CD4-positive, CD25-positive, alpha-beta regulatory T cell (primary cell): ENCODE measurements at regions not wholly inside any gene's neighbourhood (a gene's known extent, or its start where the extent isn't known, plus 50 kb on each side); places are given as distances from the start of the nearest gene placed in this dataset.

ENCODE experiments used
- ATAC-seq, 2 donors: fragments of 150-1000 bp; cut with Tn5 transposase; one replicate each; pipeline ENCODE4 v1.10.0; 2021; ENCODE audit warnings: low read depth in 2 of 2, moderate number of reproducible peaks in 2 of 2, moderate library complexity in 1 of 2
- DNase-seq, 3 donors: peaks; one replicate each; pipeline versions ENCODE4 v3.0.0 to v3.0.0-alpha.2; 2012 to 2022; ENCODE audit warnings: mixed read lengths in 1 of 3
- H3K27ac ChIP-seq: one replicate; pipeline ENCODE4 v1.7.0; 2013; ENCODE audit warnings: mild to moderate bottlenecking, low read length; ENCODE audit not compliant: insufficient read depth, poor library complexity, severe bottlenecking
- H3K27me3 ChIP-seq: one replicate; pipeline ENCODE4 v1.7.0; 2013; ENCODE audit warnings: low read length; ENCODE audit not compliant: control insufficient read depth, insufficient read depth
- H3K36me3 ChIP-seq: one replicate; pipeline ENCODE4 v1.7.0; 2013; ENCODE audit warnings: mild to moderate bottlenecking, low read length, moderate library complexity; ENCODE audit not compliant: control insufficient read depth, insufficient read depth
- H3K4me1 ChIP-seq: 2 replicates; pipeline ENCODE4 v1.7.0; 2013; ENCODE audit warnings: mild to moderate bottlenecking, low read length; ENCODE audit not compliant: insufficient read depth, control insufficient read depth, poor library complexity, severe bottlenecking
- H3K4me3 ChIP-seq: one replicate; pipeline ENCODE4 v1.7.0; 2013; ENCODE audit warnings: low read depth, mild to moderate bottlenecking, low read length, moderate library complexity
- H3K9me3 ChIP-seq, 2 experiments: 1 replicate in 1 of 2; 2 replicates in 1 of 2; pipeline ENCODE4 v1.7.0; 2013; ENCODE audit warnings: low read length in 2 of 2, mild to moderate bottlenecking in 1 of 2, moderate library complexity in 1 of 2; ENCODE audit not compliant: control insufficient read depth in 2 of 2
- H3K27ac Mint-ChIP-seq, 3 donors: one replicate each; pipeline ENCODE4 v1.8.0; 2020 to 2022; ENCODE audit warnings: mild to moderate bottlenecking in 3 of 3, mixed read lengths in 3 of 3, moderate library complexity in 2 of 3
- H3K27me3 Mint-ChIP-seq: one replicate; pipeline ENCODE4 v1.8.0; 2022; ENCODE audit warnings: mild to moderate bottlenecking, mixed read lengths
- H3K36me3 Mint-ChIP-seq: one replicate; pipeline ENCODE4 v1.8.0; 2020; ENCODE audit warnings: mixed read lengths
- H3K4me1 Mint-ChIP-seq, 4 donors: one replicate each; pipeline ENCODE4 v1.8.0; 2020 to 2022; ENCODE audit warnings: mixed read lengths in 4 of 4, mild to moderate bottlenecking in 1 of 4
- H3K4me3 Mint-ChIP-seq, 4 donors: one replicate each; pipeline ENCODE4 v1.8.0; 2020 to 2022; ENCODE audit warnings: mild to moderate bottlenecking in 4 of 4, mixed read lengths in 4 of 4, moderate library complexity in 3 of 4
- H3K9me3 Mint-ChIP-seq, 7 donors: one replicate each; pipeline ENCODE4 v1.8.0; 2020 to 2022; ENCODE audit warnings: mixed read lengths in 7 of 7, mild to moderate bottlenecking in 3 of 7, moderate library complexity in 2 of 7

DNA sequence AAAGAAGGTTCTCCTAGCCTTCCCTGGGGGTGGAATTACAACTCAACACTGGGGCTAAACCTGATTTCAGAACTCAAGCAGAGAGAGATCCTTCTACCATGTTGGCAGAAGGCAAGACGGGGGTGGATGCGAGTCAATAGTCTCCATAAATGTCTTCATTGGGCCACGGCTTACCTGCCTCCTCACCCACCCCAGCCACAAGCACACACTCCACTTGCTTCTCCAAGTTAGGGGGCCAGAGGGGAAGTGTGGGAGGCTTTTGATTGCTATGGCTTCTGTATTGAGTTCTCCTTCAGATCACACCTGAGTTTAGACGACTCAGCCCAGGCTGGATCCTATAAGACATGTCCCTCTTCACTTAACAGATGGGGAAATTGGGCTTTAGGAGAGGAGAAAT is 178.9 kb downstream of the UACA start:
- Histone ChIP-seq H3K9me3 (no peaks in the 10 kb centered on the region), H3K4me3 (no peak overlapping the region), H3K36me3 (no peaks in the 10 kb centered on the region), H3K4me1 (no peaks in the 10 kb centered on the region), H3K27ac (no peak overlapping the region), H3K27me3 (no peaks in the 10 kb centered on the region)
- no peak overlapping the region for H3K27ac Mint-ChIP-seq
- H3K4me1 Mint-ChIP-seq: peaks cover 0 to 24% (median 0%) of the 10 kb centered on the region in 4 donors
- DNase-seq (no peak), ATAC-seq (no peak)
- H3K9me3 Mint-ChIP-seq: peaks cover 0 to 3% (median 0%) of the 10 kb centered on the region in 7 donors
- H3K27me3 Mint-ChIP-seq: peaks cover 28% of the 10 kb centered on the region
- H3K36me3 Mint-ChIP-seq: no peaks in the 10 kb centered on the region
- peak overlapping the region in 1 of 4 donors; percentile 40 for H3K4me3 Mint-ChIP-seq

DNA sequence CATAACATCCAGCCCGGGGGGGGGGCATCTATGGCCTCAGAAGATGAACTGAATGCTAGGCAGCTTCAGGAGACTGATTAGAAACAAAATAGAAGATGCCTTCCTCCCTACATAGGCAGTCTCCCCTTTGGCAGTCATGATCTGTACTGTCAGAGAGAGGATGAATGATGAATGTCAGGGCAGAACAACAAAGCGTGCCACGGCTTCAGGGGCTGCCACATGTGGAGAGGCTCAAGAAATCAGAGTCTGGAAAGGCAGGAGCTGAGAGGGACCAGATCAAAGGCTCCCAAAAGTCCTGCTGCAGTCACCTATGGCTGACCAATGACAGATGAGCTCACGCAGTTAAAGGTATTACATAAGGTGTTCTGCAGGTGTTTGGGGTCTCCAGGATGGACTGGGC is 180.4 kb downstream of the UACA start:
- H3K36me3 ChIP-seq: no peaks in the 10 kb centered on the region
- Mint-ChIP-seq H3K36me3 (no peaks in the 10 kb centered on the region), H3K9me3 (peaks cover 0 to 2% (median 0%) of the 10 kb centered on the region in 7 donors), H3K27me3 (peaks cover 19% of the 10 kb centered on the region), H3K4me1 (peaks cover 0 to 24% (median 0%) of the 10 kb centered on the region in 4 donors), H3K4me3 (no peak overlapping the region), H3K27ac (no peak overlapping the region)
- no peak overlapping the region for H3K27ac ChIP-seq
- ATAC-seq (no peak), DNase-seq (no peak)
- H3K9me3 ChIP-seq: no peaks in the 10 kb centered on the region
- no peaks in the 10 kb centered on the region for H3K27me3 ChIP-seq
- H3K4me3 ChIP-seq: no peak overlapping the region
- H3K4me1 ChIP-seq: no peaks in the 10 kb centered on the region

DNA sequence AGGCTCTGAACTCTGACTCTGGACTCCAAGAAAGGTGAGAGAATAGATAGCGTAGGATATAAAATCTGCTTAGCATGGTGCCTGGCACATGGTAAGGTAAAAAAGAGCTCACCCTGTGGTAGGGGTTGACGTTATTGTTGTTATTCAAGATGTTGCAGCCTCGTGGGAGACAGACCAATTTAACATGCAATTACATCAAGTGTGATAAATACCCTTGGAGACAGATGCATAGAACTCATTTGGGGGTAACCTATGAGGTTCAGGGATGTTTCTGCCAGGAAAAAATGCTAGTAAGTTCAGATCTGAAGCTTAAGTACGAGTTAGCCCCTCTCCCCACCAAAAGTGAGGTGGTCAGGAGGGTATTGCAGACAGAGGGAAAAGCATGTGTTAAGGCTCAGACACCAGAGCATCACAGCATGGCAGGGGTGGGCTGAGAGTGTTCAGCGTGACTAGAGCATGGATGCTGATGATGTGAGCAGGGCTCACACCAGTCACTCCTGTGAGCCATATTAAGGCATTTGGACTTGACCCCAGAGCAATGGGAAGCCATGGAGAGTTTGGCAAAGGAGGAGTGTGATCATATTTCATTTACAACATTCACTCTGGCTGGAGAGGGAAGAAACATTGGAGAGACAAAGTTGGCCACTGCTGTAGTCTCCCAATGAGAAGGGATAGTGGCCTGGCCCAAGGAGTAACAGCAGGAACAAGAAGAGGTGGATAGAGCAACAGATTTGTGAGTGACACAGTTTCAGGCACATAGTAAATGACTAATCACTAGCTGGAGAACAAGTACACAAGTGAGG is 181.0 kb downstream of the UACA start:
- no peak overlapping the region for H3K27ac ChIP-seq
- Mint-ChIP-seq H3K36me3 (no peaks in the 10 kb centered on the region), H3K27me3 (peaks cover 15% of the 10 kb centered on the region), H3K9me3 (no peaks in the 10 kb centered on the region), H3K4me3 (no peak overlapping the region), H3K27ac (no peak overlapping the region), H3K4me1 (peaks cover 0 to 21% (median 0%) of the 10 kb centered on the region in 4 donors)
- no peaks in the 10 kb centered on the region for H3K36me3 ChIP-seq
- H3K27me3 ChIP-seq: no peaks in the 10 kb centered on the region
- H3K4me3 ChIP-seq: no peak overlapping the region
- H3K4me1 ChIP-seq: no peaks in the 10 kb centered on the region
- H3K9me3 ChIP-seq: no peaks in the 10 kb centered on the region
- no peak for DNase-seq
- no peak for ATAC-seq

DNA sequence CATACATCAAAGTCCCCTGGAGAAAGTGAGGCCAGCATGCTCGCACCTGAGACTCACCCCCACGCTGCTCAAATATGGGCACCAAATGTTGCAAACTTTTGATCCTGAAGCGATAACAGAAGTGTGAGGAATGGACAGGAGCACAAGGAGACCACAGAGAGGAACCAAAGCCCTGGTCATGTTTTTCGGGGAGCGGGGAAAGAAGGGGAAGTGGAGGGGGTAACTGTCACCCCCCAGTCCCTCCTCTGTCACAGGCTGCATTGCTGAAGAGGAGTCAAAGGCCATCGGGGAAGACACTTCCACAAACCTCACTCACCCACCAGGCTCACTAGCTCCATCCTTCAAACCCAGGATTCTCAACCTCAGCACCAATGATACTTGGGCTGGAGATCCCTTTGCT is 182.4 kb downstream of the UACA start:
- Histone ChIP-seq H3K4me1 (no peaks in the 10 kb centered on the region), H3K9me3 (no peaks in the 10 kb centered on the region), H3K27ac (no peak overlapping the region), H3K4me3 (no peak overlapping the region), H3K36me3 (no peaks in the 10 kb centered on the region), H3K27me3 (no peaks in the 10 kb centered on the region)
- Mint-ChIP-seq H3K9me3 (no peaks in the 10 kb centered on the region), H3K27ac (no peak overlapping the region), H3K4me3 (no peak overlapping the region), H3K4me1 (peaks cover 0 to 14% (median 0%) of the 10 kb centered on the region in 4 donors), H3K36me3 (no peaks in the 10 kb centered on the region), H3K27me3 (peaks cover 15% of the 10 kb centered on the region)
- no peak for DNase-seq
- no peak for ATAC-seq

DNA sequence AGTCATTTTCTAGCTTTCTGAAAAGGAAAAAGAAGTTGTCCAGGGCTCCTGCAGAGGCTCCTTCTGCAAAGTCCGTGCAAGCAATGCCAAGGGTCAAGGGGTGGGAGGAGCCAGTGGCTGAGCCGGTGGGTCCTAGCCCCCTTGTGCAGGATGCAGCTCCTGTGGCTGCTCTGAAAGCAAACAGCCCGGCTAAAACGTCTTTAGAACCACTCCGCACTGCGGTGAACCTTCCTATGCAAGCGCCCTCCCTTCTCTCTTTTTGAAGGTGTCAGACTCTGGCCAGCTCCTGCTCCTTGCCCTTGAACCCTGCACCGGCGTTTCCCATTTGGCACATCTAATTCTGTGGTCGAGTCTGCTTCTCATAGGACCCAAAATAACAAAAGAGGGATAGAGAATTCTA is 183.1 kb downstream of the UACA start:
- Mint-ChIP-seq H3K27me3 (peaks cover 10% of the 10 kb centered on the region), H3K4me1 (peaks cover 0 to 9% (median 0%) of the 10 kb centered on the region in 4 donors), H3K4me3 (no peak overlapping the region), H3K9me3 (peaks cover 0 to 2% (median 0%) of the 10 kb centered on the region in 7 donors), H3K36me3 (no peaks in the 10 kb centered on the region), H3K27ac (no peak overlapping the region)
- Histone ChIP-seq H3K4me1 (no peaks in the 10 kb centered on the region), H3K9me3 (no peaks in the 10 kb centered on the region), H3K4me3 (no peak overlapping the region), H3K27me3 (no peaks in the 10 kb centered on the region), H3K36me3 (no peaks in the 10 kb centered on the region), H3K27ac (no peak overlapping the region)
- no peak for DNase-seq
- no peak for ATAC-seq

DNA sequence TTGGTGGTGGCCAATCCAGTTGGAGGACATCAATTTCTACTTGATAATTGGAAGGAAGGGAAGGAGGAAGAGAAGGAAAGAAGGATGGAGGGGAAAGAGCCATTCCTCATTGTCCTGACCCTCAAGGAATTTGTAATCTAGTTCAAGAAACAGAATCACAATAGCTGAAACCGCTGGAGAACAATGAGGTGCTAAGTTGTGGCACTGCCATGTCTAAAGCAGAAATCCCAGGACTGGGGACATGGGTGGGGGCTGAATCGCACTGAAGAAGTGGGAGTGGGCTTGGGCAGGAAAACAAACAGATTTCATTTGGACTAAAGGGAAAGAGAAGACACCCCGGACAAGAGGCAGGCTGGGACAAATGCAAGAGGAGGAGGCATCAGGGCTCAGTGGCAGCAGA is 183.6 kb downstream of the UACA start:
- no peaks in the 10 kb centered on the region for H3K27me3 ChIP-seq
- Mint-ChIP-seq H3K36me3 (no peaks in the 10 kb centered on the region), H3K27me3 (peaks cover 9% of the 10 kb centered on the region), H3K9me3 (peaks cover 0 to 3% (median 0%) of the 10 kb centered on the region in 7 donors), H3K4me1 (peaks cover 0 to 9% (median 0%) of the 10 kb centered on the region in 4 donors), H3K27ac (no peak overlapping the region), H3K4me3 (no peak overlapping the region)
- H3K4me1 ChIP-seq: no peaks in the 10 kb centered on the region
- no peaks in the 10 kb centered on the region for H3K9me3 ChIP-seq
- no peaks in the 10 kb centered on the region for H3K36me3 ChIP-seq
- no peak overlapping the region for H3K4me3 ChIP-seq
- DNase-seq (no peak), ATAC-seq (no peak)
- no peak overlapping the region for H3K27ac ChIP-seq

DNA sequence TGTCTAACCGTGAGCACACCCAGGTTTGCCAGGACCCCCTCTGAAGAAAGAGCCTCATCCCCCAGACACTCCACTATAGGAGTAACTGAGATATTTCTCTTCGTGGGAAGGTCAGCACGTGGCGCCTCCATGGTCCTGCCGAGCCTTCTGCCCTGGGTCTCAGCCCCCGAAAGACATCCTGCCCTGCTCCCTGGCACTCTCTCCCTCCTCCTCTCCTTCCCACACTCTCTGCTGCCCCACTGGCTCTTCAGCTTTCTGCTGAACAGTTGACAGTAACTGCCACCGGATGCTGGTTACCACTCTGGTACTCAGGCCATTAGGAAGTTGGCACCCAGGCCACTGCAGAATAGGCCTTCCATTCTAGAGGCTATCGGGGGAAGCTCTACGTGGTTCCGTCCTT is 185.2 kb downstream of the UACA start:
- H3K4me1 ChIP-seq: no peaks in the 10 kb centered on the region
- no peak overlapping the region for H3K27ac ChIP-seq
- Mint-ChIP-seq H3K4me3 (no peak overlapping the region), H3K36me3 (peaks cover 6% of the 10 kb centered on the region), H3K27me3 (no peaks in the 10 kb centered on the region), H3K9me3 (peaks cover 0 to 3% (median 0%) of the 10 kb centered on the region in 7 donors), H3K4me1 (peaks cover 0 to 2% (median 0%) of the 10 kb centered on the region in 4 donors), H3K27ac (no peak overlapping the region)
- H3K4me3 ChIP-seq: no peak overlapping the region
- H3K9me3 ChIP-seq: no peaks in the 10 kb centered on the region
- H3K36me3 ChIP-seq: no peaks in the 10 kb centered on the region
- no peak for DNase-seq
- no peaks in the 10 kb centered on the region for H3K27me3 ChIP-seq
- ATAC-seq: no peak

DNA sequence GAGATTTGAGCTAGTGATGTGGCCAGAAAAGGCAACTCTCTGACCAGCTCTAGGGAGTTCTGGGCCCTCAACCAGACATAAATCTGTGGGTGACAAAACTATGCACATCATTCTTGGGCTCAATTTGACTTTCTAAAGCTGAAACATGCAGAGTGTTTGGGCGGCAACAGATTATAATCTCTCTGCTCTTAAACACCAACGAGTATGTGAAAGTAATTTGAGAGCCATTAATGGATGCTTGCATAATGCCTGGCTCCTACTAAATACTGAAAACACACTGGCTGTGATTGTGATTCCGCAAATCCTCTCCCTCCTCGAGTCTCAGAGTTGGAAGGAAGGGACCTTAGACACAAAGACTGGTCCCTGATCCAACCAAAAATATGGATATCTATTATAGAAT is 186.7 kb downstream of the UACA start:
- Histone ChIP-seq H3K27me3 (no peaks in the 10 kb centered on the region), H3K27ac (no peak overlapping the region), H3K36me3 (no peaks in the 10 kb centered on the region), H3K4me1 (no peaks in the 10 kb centered on the region), H3K9me3 (no peaks in the 10 kb centered on the region), H3K4me3 (no peak overlapping the region)
- Mint-ChIP-seq H3K27ac (no peak overlapping the region), H3K4me3 (no peak overlapping the region), H3K4me1 (peaks cover 0 to 2% (median 0%) of the 10 kb centered on the region in 4 donors), H3K27me3 (peaks cover 10% of the 10 kb centered on the region), H3K9me3 (peaks cover 0 to 3% (median 0%) of the 10 kb centered on the region in 7 donors), H3K36me3 (peaks cover 6% of the 10 kb centered on the region)
- ATAC-seq (no peak), DNase-seq (no peak)
